ENCODE measurements at regions not wholly inside any gene's neighbourhood (a gene's known extent, or its start where the extent isn't known, plus 50 kb on each side); places are given as distances from the start of the nearest gene placed in this dataset.
"Not testable (repeated sequence)": the region's sequence is repeated elsewhere in the genome, so short reads cannot be mapped to it uniquely, and the experiment has no call there.

DNA sequence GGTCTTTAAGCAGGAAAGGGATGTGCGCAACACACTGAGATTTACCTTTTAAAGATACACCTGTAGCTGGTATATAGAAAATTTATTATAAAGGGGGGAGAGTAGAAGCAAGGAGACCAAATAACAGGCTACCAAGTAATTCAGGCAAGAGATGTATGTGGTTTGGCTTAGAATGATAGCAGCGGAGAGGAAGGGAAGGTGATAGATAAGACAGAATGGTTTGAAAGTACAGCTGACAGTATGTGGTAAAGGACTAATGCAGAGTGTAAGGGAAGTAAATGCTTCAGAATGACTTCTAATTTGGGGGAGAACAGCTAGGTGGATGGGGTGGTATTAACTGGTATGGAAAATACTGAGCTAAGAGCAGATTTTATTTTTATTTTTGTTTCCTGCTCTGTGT is 308.9 kb downstream of the ANTXR2 start:
- Mint-ChIP-seq H3K9me3 (ENCODE audit: low read depth) (peaks cover 8% of the 10 kb centered on the region), H3K4me1 (ENCODE audit: low read depth) (no peaks in the 10 kb centered on the region), H3K27ac (no peak overlapping the region), H3K4me3 (no peak overlapping the region), H3K36me3 (peaks cover 2% of the 10 kb centered on the region), H3K27me3 (peaks cover 6% of the 10 kb centered on the region)

DNA sequence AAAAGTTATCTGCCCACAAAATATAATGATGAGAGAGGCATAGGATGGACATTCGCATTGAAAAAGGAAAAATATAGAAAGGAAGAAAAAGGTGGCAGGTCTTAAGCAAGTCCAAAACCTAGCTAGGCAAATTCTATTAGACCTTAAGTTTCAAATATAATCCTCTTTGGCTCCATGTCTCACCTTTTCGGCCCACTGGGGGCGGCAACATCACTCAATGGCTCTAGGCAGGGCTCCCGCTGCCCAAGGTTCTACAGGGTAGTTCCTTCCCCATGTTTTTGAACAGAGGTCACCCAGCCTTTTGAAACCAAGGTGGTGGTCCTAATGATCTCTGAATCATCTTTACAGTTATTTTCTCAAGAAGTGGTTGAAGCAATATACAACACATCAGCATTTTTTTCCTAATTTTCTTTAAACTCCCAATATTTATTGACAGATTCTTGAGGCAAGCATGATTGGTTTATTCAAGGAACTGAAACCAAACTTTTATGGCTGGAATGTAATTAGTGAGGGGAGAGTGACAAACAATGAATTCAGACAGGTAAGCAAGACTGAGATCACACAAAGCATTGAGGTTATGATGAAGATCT is 309.4 kb downstream of the ANTXR2 start:
- H3K36me3 Mint-ChIP-seq = peaks cover 2% of the 10 kb centered on the region
- H3K27me3 Mint-ChIP-seq = peaks cover 6% of the 10 kb centered on the region
- H3K4me1 Mint-ChIP-seq (ENCODE audit: low read depth) = no peaks in the 10 kb centered on the region
- H3K27ac Mint-ChIP-seq = no peak overlapping the region
- peaks cover 8% of the 10 kb centered on the region for H3K9me3 Mint-ChIP-seq (ENCODE audit: low read depth)
- no peak overlapping the region for H3K4me3 Mint-ChIP-seq

DNA sequence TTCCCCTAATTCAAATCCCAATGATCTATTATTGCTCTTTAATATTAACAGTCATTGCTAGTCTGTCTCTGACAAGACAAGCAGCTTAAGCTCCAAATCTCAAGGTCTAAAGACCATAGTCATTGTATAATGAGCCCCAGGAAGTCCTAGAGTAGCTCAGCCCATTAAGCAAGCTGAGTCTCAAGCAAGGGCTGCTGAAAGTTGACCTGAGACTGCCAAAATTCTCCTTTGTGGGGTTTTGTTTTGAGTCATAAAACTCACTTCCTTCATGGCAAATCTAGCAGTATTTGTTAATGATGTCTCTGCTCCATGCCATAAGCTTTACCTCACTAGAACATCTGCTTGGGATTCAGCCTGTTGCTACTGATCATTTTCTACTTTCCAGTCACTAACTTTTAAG is 313.2 kb downstream of the ANTXR2 start:
- Mint-ChIP-seq H3K4me3 (no peak overlapping the region), H3K27me3 (peaks cover 2% of the 10 kb centered on the region), H3K4me1 (ENCODE audit: low read depth) (no peaks in the 10 kb centered on the region), H3K9me3 (ENCODE audit: low read depth) (no peaks in the 10 kb centered on the region), H3K36me3 (peaks cover 2% of the 10 kb centered on the region), H3K27ac (no peak overlapping the region)

DNA sequence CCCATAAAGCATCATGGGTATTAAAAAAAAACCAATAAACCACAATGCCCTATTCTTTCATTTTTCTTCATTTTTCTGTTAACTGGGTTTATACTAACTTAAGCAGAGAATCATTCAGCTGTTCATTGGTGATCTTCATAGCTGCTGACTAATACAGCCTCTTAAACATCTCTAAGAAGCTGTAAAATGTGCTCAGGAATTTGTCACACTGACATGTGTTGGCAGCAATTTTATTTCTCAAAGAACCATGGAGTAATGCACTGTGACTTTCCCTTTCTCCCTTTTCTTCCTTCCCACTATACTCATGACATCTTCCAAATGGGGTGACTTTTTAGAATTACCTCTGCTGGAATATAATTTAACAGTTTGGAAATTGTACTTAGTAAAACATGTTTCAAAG is 315.4 kb downstream of the ANTXR2 start:
- Mint-ChIP-seq H3K36me3 (no peaks in the 10 kb centered on the region), H3K27ac (no peak overlapping the region), H3K9me3 (ENCODE audit: low read depth) (no peaks in the 10 kb centered on the region), H3K4me3 (no peak overlapping the region), H3K27me3 (no peaks in the 10 kb centered on the region), H3K4me1 (ENCODE audit: low read depth) (no peaks in the 10 kb centered on the region)

DNA sequence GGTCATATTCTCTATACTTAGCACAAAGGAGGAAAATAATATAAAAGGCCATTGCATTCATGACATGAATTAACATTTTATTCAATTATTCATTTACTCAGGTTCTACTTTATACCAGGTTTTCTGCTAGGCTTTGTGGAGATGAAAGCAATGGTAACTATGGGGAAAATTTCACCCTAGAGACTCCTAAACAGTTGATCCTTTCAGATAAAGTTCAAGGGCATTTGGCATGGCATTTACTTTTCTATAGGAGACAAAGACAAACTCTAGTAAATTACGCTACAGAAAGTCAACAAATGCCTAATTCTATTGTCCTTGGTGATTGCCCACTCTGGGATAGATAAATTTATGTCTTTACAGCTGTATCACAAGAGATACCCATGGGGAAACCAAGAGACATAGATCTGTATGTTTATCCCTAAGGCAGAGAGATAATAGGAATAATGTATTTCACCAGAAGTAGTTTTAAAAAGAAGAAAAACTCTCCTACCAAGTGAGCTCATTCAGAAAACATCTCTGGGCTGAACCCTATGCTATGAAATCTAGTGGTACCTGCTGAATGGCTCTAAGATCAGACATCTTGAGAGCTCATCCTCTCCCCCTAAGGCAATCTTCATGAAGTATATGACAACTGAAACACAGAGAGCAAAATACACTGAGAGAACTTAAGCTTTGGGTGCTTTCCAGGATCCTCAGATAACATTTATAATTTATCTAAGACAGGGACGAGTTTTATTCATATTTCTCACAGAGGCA is 316.7 kb downstream of the ANTXR2 start:
- H3K4me1 Mint-ChIP-seq (ENCODE audit: low read depth) = no peaks in the 10 kb centered on the region
- no peaks in the 10 kb centered on the region for H3K27me3 Mint-ChIP-seq
- H3K4me3 Mint-ChIP-seq = no peak overlapping the region
- no peaks in the 10 kb centered on the region for H3K36me3 Mint-ChIP-seq
- H3K9me3 Mint-ChIP-seq (ENCODE audit: low read depth) = no peaks in the 10 kb centered on the region
- H3K27ac Mint-ChIP-seq = no peak overlapping the region

DNA sequence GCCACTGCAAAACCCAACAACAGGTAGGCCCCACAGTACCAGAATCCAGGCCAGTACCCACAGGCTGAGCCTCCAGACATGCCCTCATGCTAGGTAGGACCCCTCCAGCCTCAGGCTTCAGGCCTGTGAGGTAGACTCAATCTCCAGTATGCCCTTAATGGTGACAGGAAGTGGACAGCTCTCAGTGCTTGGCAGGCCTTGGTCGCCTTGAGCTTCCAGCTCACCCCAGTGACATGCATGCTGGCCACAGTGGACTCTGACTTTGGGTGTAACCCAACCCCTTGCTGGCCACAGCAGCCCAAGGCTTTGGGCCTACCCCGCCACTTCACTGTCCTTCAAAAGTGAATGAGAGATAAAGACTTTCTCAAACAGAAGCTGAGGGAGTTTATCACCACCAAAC is 324.2 kb downstream of the ANTXR2 start:
- no peaks in the 10 kb centered on the region for H3K9me3 Mint-ChIP-seq (ENCODE audit: low read depth)
- peaks cover 2% of the 10 kb centered on the region for H3K27me3 Mint-ChIP-seq
- H3K4me1 Mint-ChIP-seq (ENCODE audit: low read depth) = no peaks in the 10 kb centered on the region
- no peak overlapping the region for H3K4me3 Mint-ChIP-seq
- H3K27ac Mint-ChIP-seq = no peak overlapping the region
- H3K36me3 Mint-ChIP-seq = no peaks in the 10 kb centered on the region

DNA sequence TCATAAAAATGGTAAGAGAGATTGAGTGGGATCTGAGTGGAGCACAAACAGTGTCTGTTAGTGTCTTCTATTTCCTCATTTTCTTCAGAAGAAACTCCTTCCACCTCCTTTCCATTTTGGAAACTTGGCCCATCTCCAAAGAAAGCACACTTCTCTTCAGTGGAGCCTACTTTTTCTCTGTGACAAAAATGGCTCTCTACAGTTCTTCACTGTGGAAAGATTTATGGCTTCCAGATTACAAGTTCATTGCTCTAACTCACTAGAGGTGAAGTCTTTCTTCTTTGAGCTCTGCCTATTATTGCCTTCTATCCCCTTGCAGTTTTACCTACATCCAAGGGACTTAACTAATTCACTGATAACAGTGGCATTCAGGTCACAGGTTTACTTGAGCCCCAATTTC is 325.8 kb downstream of the ANTXR2 start:
- Mint-ChIP-seq H3K36me3 (no peaks in the 10 kb centered on the region), H3K27me3 (peaks cover 2% of the 10 kb centered on the region), H3K4me1 (ENCODE audit: low read depth) (no peaks in the 10 kb centered on the region), H3K4me3 (no peak overlapping the region), H3K9me3 (ENCODE audit: low read depth) (no peaks in the 10 kb centered on the region), H3K27ac (no peak overlapping the region)

DNA sequence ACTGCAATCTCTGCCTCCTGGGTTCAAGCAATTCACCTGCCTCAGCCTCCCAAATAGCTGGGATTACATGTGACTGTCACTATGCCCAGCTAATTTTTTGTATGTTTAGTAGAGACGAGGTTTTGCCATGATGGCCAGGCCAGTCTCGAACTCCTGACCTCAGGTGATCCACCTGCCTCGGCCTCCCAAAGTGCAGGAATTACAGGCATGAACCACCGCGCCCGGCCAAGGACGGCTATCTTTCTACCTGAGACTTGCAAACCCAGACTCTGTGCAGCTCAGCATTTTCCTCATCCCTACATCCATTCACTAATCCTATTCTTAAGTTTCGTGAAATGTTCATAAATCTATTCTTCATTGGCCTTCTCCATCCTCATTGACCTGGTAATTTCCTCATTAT is 330.0 kb downstream of the ANTXR2 start:
- no peak overlapping the region for H3K4me3 Mint-ChIP-seq
- peaks cover 2% of the 10 kb centered on the region for H3K27me3 Mint-ChIP-seq
- no peak overlapping the region for H3K27ac Mint-ChIP-seq
- no peaks in the 10 kb centered on the region for H3K9me3 Mint-ChIP-seq (ENCODE audit: low read depth)
- H3K36me3 Mint-ChIP-seq = no peaks in the 10 kb centered on the region
- no peaks in the 10 kb centered on the region for H3K4me1 Mint-ChIP-seq (ENCODE audit: low read depth)

DNA sequence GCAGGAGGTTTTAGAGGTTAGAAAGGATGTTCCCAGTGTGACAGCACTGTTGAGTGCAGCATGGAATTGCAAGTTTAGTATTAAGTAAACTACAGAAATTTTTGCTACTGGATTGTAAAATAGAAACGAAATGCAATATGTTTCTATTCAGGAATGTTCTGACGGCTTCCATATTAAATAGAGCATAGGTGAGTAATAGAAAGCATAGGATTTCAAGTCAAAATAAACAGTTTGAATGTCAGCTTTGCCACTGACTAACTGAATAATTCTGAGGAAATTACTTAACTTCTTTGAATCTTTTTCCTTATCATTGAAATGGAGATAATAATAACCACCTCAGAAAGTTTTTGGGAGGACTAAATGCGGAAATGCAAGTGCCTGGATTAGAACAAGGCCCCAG is 331.9 kb upstream of the GK2 start:
- no peaks in the 10 kb centered on the region for H3K36me3 Mint-ChIP-seq
- H3K27ac Mint-ChIP-seq = no peak overlapping the region
- no peaks in the 10 kb centered on the region for H3K4me1 Mint-ChIP-seq (ENCODE audit: low read depth)
- no peaks in the 10 kb centered on the region for H3K27me3 Mint-ChIP-seq
- no peaks in the 10 kb centered on the region for H3K9me3 Mint-ChIP-seq (ENCODE audit: low read depth)
- H3K4me3 Mint-ChIP-seq = no peak overlapping the region

DNA sequence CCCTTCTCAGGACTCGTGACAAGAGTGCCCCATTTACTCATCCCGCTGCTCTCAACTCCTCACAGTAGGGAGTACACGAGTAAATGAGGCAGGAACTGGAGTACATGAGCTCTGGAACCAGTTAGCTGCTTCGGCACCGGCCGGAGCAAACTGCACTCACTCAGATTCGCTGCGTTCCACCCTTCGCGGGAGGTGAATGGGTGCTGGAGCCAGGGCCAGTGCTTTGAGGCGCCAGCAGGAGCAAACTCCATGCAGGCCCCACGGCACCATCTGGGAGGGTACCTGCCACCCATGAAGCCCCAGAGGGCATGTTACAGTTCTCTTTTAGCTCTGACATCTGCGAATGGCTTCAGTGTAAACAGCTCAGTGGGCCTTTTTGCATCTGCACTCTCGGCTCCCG is 315.5 kb upstream of the GK2 start:
- no peaks in the 10 kb centered on the region for H3K36me3 Mint-ChIP-seq
- peaks cover 1% of the 10 kb centered on the region for H3K27me3 Mint-ChIP-seq
- no peak overlapping the region for H3K4me3 Mint-ChIP-seq
- H3K27ac Mint-ChIP-seq = no peak overlapping the region
- H3K9me3 Mint-ChIP-seq (ENCODE audit: low read depth) = no peaks in the 10 kb centered on the region
- no peaks in the 10 kb centered on the region for H3K4me1 Mint-ChIP-seq (ENCODE audit: low read depth)

DNA sequence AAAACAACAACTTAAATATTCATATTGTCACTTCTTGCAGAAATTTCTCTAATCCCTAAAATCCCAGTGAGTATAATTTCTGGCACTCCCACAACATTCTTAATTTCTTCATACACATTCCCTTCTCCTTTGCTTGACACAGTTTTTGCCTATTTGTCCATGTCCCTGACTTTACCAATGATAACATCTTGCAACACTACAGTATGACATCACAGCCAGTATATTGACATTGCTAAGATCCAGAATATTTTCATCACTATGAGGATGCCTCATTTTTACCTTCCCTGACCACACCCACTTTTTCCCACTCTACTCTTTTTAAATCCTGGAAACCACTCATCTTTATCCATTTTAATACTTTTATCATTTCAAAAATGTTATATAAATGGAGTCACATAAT is 292.3 kb upstream of the GK2 start:
- Mint-ChIP-seq H3K9me3 (ENCODE audit: low read depth) (peaks cover 3% of the 10 kb centered on the region), H3K4me3 (no peak overlapping the region), H3K36me3 (peaks cover 2% of the 10 kb centered on the region), H3K27ac (no peak overlapping the region), H3K4me1 (ENCODE audit: low read depth) (no peaks in the 10 kb centered on the region), H3K27me3 (no peaks in the 10 kb centered on the region)

DNA sequence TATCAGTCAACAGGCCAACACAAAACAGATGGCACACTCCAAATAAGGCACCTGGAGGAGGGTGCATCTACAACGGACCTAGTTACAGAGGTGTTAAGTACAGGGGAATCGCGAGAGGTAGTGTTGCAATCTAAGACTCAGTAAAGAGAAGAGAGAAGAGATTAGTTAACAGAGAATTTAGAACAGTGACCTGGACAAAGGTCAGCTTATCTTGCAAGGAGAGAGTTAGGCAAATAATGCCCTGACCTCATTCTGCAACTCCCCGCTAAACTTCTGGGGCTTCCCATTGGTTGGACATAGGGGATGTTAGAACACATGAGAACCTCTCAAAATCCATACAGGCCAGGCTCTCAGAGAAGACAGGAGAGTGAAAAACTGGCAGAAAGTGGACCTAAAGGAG is 289.4 kb upstream of the GK2 start:
- H3K9me3 Mint-ChIP-seq (ENCODE audit: low read depth) = peaks cover 17% of the 10 kb centered on the region
- peaks cover 2% of the 10 kb centered on the region for H3K27me3 Mint-ChIP-seq
- H3K27ac Mint-ChIP-seq = no peak overlapping the region
- no peaks in the 10 kb centered on the region for H3K4me1 Mint-ChIP-seq (ENCODE audit: low read depth)
- no peak overlapping the region for H3K4me3 Mint-ChIP-seq
- H3K36me3 Mint-ChIP-seq = no peaks in the 10 kb centered on the region

DNA sequence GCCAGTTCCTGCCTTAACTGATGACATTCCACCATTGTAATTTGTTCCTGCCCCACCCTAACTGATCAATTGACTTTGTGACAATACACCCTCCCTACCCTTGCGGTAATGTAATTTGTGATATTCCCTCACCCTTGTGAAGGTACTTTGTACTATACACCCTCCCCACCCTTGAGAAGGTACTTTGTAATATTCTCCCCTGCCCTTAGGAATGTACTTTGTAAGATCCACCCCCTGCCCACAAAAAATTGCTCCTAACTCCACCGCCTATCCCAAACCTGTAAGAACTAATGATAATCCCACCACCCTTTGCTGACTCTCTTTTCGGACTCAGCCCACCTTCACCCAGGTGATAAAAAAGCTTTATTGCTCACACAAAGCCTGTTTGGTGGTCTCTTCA is 288.5 kb upstream of the GK2 start:
- not testable (repeated sequence) for H3K36me3 Mint-ChIP-seq; H3K4me3 Mint-ChIP-seq; H3K27ac Mint-ChIP-seq; H3K27me3 Mint-ChIP-seq; H3K4me1 Mint-ChIP-seq (ENCODE audit: low read depth)
- peaks cover 17% of the 10 kb centered on the region for H3K9me3 Mint-ChIP-seq (ENCODE audit: low read depth)

DNA sequence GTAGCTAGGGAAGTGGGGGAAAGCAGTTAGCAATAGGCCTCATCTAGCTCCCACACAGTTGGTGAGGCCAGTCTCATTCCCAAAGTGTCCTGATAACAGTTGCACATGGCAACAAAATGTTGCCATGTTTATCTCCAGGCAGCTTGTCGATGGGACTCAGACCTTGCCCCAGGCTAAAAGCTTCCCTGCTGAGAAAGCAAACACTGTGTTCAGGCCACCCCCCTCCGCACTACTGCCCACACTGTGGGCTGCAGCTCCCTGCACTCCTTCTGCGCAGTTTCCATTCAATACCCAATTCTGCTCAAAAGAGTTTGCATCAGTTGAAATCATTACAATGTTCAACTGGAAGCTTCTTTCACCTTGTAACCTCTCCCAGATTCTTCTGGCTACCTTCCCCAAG is 287.8 kb upstream of the GK2 start:
- Mint-ChIP-seq H3K36me3 (no peaks in the 10 kb centered on the region), H3K27ac (no peak overlapping the region), H3K27me3 (peaks cover 2% of the 10 kb centered on the region), H3K4me3 (no peak overlapping the region), H3K9me3 (ENCODE audit: low read depth) (peaks cover 17% of the 10 kb centered on the region), H3K4me1 (ENCODE audit: low read depth) (no peaks in the 10 kb centered on the region)

DNA sequence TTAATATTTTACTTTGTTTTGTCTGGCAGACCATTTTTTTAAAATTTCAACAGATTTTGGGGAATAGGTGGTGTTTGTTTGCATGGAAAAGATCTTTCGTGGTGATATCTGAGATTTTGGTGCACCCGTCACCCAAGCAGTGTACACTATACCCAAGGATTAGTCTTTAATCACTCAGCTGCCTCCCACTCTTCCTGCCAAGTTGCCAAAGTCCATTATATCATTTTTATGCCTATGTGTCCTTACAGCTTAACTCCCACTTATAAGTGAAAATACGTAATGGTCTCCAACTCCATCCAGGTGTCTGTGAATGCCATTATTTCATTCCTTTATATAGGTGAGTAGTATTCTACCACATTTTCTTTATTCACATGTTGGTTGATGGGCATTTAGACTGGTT is 281.7 kb upstream of the GK2 start:
- H3K9me3 Mint-ChIP-seq (ENCODE audit: low read depth) = peaks cover 12% of the 10 kb centered on the region
- H3K4me3 Mint-ChIP-seq = no peak overlapping the region
- no peak overlapping the region for H3K27ac Mint-ChIP-seq
- H3K4me1 Mint-ChIP-seq (ENCODE audit: low read depth) = peaks cover 1% of the 10 kb centered on the region
- no peaks in the 10 kb centered on the region for H3K36me3 Mint-ChIP-seq
- peaks cover 2% of the 10 kb centered on the region for H3K27me3 Mint-ChIP-seq

DNA sequence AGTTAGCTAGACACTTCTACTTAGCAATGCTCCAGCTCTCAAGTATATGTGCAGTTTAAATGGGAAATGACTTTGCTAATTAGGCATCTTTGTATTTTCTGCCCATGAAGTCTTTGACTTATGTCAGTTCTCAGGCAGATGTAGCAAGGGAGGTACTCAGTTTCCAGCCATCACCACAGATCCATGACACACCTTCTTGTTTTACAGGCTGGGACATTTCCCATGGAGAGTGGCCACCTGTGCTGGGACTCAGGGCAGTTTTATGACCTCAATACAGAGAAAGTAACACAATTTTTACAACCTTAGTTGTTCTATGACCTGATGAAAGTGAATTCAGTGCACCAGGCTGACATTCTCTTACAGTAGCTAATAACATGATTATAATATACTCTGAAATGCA is 280.7 kb upstream of the GK2 start:
- H3K9me3 Mint-ChIP-seq (ENCODE audit: low read depth) = peaks cover 1% of the 10 kb centered on the region
- H3K4me1 Mint-ChIP-seq (ENCODE audit: low read depth) = peaks cover 1% of the 10 kb centered on the region
- no peaks in the 10 kb centered on the region for H3K27me3 Mint-ChIP-seq
- no peak overlapping the region for H3K4me3 Mint-ChIP-seq
- no peak overlapping the region for H3K27ac Mint-ChIP-seq
- H3K36me3 Mint-ChIP-seq = no peaks in the 10 kb centered on the region
